Keratinocyte (primary cell): ENCODE measurements at regions not wholly inside any gene's neighbourhood (a gene's known extent, or its start where the extent isn't known, plus 50 kb on each side); places are given as distances from the start of the nearest gene placed in this dataset.

Experiments
- DNase-seq: peaks from one replicate; pipeline ENCODE4 v3.0.0-alpha.2; 2011; ENCODE audit warnings: low read depth, missing footprints, low spot score
- FAIRE-seq: peaks from 2 replicates; lab custom pipeline; 2011; peaks lifted over from hg19 to GRCh38; lab: Jason Lieb, UNC
- H2AFZ ChIP-seq: 2 replicates; pipeline ENCODE4 v1.6.0; 2012; ENCODE audit warnings: low read length, control low read depth, inconsistent platforms; ENCODE audit not compliant: control insufficient read depth
- H3K27ac ChIP-seq: 2 replicates; pipeline ENCODE4 v1.5.1; 2011; ENCODE audit warnings: low read length; ENCODE audit not compliant: control insufficient read depth, insufficient read depth
- H3K27me3 ChIP-seq: 3 replicates; pipeline ENCODE4 v1.6.0; 2011; ENCODE audit warnings: low read length; ENCODE audit not compliant: control insufficient read depth, insufficient read depth; ENCODE audit errors: extremely low read depth
- H3K36me3 ChIP-seq, 2 experiments: 2 replicates in 1 of 2; 3 replicates in 1 of 2; pipeline ENCODE4 v1.5.1; 2011; ENCODE audit warnings: low read length in 2 of 2, mild to moderate bottlenecking in 1 of 2; ENCODE audit not compliant: control insufficient read depth in 2 of 2, insufficient read depth in 2 of 2; ENCODE audit errors: extremely low read depth in 1 of 2
- H3K4me1 ChIP-seq: 3 replicates; pipeline ENCODE4 v1.5.1; 2011; ENCODE audit warnings: low read length; ENCODE audit not compliant: control insufficient read depth, insufficient read depth; ENCODE audit errors: extremely low read depth
- H3K4me2 ChIP-seq: 3 replicates; pipeline ENCODE4 v1.6.0; 2011; ENCODE audit warnings: low read depth, low read length; ENCODE audit not compliant: control insufficient read depth, insufficient read depth; ENCODE audit errors: extremely low read depth
- H3K4me3 ChIP-seq, 3 experiments: fragments of 200-600 bp in 1 of 3; sonication (generic) in 1 of 3; 2 replicates in 2 of 3; 3 replicates in 1 of 3; pipeline ENCODE4 v1.5.1; 2011 to 2016; ENCODE audit warnings: low read length in 3 of 3, mild to moderate bottlenecking in 3 of 3, control low read depth in 2 of 3, inconsistent platforms in 1 of 3, low read depth in 1 of 3, mixed read lengths in 1 of 3, mixed run types in 1 of 3, moderate library complexity in 1 of 3; ENCODE audit not compliant: control insufficient read depth in 2 of 3, insufficient read depth in 2 of 3; ENCODE audit errors: extremely low read depth in 1 of 3
- H3K79me2 ChIP-seq: 2 replicates; pipeline ENCODE4 v1.6.0; 2012; ENCODE audit warnings: low read length; ENCODE audit not compliant: control insufficient read depth, insufficient read depth
- H3K9ac ChIP-seq: 3 replicates; pipeline ENCODE4 v1.6.0; 2011; ENCODE audit warnings: low read length; ENCODE audit not compliant: control insufficient read depth, insufficient read depth; ENCODE audit errors: extremely low read depth
- H3K9me1 ChIP-seq: 3 replicates; pipeline ENCODE4 v1.6.0; 2011; ENCODE audit warnings: low read length; ENCODE audit not compliant: control insufficient read depth, insufficient read depth; ENCODE audit errors: extremely low read depth
- H3K9me3 ChIP-seq: 2 replicates; pipeline ENCODE4 v1.5.1; 2012; ENCODE audit warnings: low read depth, low read length; ENCODE audit not compliant: control insufficient read depth
- H4K20me1 ChIP-seq: 3 replicates; pipeline ENCODE4 v1.6.0; 2011; ENCODE audit warnings: low read length; ENCODE audit not compliant: control insufficient read depth, insufficient read depth; ENCODE audit errors: extremely low read depth
- CTCF ChIP-seq, 3 experiments: IDR thresholded peaks in 1 of 3; conservative IDR thresholded peaks in 1 of 3; optimal IDR thresholded peaks in 1 of 3; 2 replicates in 2 of 3; 3 replicates in 1 of 3; pipeline versions ENCODE3 to v1.5.1; 2011; ENCODE audit warnings: low read length in 3 of 3, mild to moderate bottlenecking in 3 of 3, moderate library complexity in 2 of 3, control low read depth in 1 of 3, inconsistent platforms in 1 of 3; ENCODE audit not compliant: insufficient read depth in 2 of 3; ENCODE audit errors: extremely low read depth in 1 of 3
- EZH2 ChIP-seq: IDR thresholded peaks from one replicate; pipeline ENCODE4 v1.6.1; 2012; ENCODE audit warnings: inconsistent platforms, mild to moderate bottlenecking, low read length, moderate library complexity
- dilution Hi-C: fragments of 300-500 bp; cut with MboI; formaldehyde crosslinking; loops from one replicate; pipeline ENCODE4 v1.7.0; 2020; ENCODE audit warnings: low sequenced_read_pairs; ENCODE audit not compliant: extremely low pct_ligation_motif_present

- dilution Hi-C loops = no loop called here
- no peaks in the 10 kb centered on the region for H3K79me2 ChIP-seq
- H3K4me1 ChIP-seq = no peaks in the 10 kb centered on the region
- TF ChIP-seq CTCF (optimal IDR thresholded peaks at IDR 0.05 in 1 of 3, IDR thresholded peaks at IDR 0.05 in 1 of 3, conservative IDR thresholded peaks at IDR 0.05 in 1 of 3; ENCODE audit: extremely low read depth in 1 of 3, insufficient read depth in 2 of 3, low read length in 3 of 3) (no peak), EZH2 (no peak)
- no peak overlapping the region for H3K27ac ChIP-seq
- H3K9ac ChIP-seq = no peak overlapping the region
- no peaks in the 10 kb centered on the region for H3K27me3 ChIP-seq
- FAIRE-seq (no peak), DNase-seq (no peak)
- no peaks in the 10 kb centered on the region for H4K20me1 ChIP-seq
- no peak overlapping the region for H2AFZ ChIP-seq
- no peak overlapping the region for H3K4me2 ChIP-seq
- no peak overlapping the region for H3K4me3 ChIP-seq
- H3K9me3 ChIP-seq = no peaks in the 10 kb centered on the region
- H3K9me1 ChIP-seq = no peaks in the 10 kb centered on the region
- H3K36me3 ChIP-seq = no peaks in the 10 kb centered on the region
Measured at GRCh38 chr3:67324554-67324953, 326.4 kb downstream of the KBTBD8 start.
